ENCODE measurements at regions not wholly inside any gene's neighbourhood (a gene's known extent, or its start where the extent isn't known, plus 50 kb on each side); places are given as distances from the start of the nearest gene placed in this dataset.

GRCh38 chr6:106849676-106850332 lies 124.7 kb downstream of the CD24 start:
- Mint-ChIP-seq H3K27me3 (ENCODE audit: unreplicated experiment) (peaks cover 2% of the 10 kb centered on the region), H3K4me1 (ENCODE audit: low read depth, unreplicated experiment) (no peaks in the 10 kb centered on the region), H3K9me3 (ENCODE audit: unreplicated experiment) (peaks cover 4% of the 10 kb centered on the region), H3K4me3 (ENCODE audit: unreplicated experiment) (no peak overlapping the region), H3K27ac (ENCODE audit: unreplicated experiment) (no peak overlapping the region), H3K36me3 (ENCODE audit: unreplicated experiment) (peaks cover 6% of the 10 kb centered on the region)
- no peak for DNase-seq
- TF ChIP-seq CTCF (IDR thresholded peaks at IDR 0.05; ENCODE audit: partially characterized antibody, unreplicated experiment), result no peak

GRCh38 chr6:106849120-106849519 lies 125.4 kb downstream of the CD24 start:
- H3K36me3 Mint-ChIP-seq (ENCODE audit: unreplicated experiment), result peaks cover 6% of the 10 kb centered on the region
- DNase-seq, result no peak
- no peak overlapping the region for H3K4me3 Mint-ChIP-seq (ENCODE audit: unreplicated experiment)
- no peak overlapping the region for H3K27ac Mint-ChIP-seq (ENCODE audit: unreplicated experiment)
- no peak for TF ChIP-seq CTCF (IDR thresholded peaks at IDR 0.05; ENCODE audit: partially characterized antibody, unreplicated experiment)
- H3K4me1 Mint-ChIP-seq (ENCODE audit: low read depth, unreplicated experiment), result no peaks in the 10 kb centered on the region
- H3K27me3 Mint-ChIP-seq (ENCODE audit: unreplicated experiment), result peaks cover 2% of the 10 kb centered on the region
- H3K9me3 Mint-ChIP-seq (ENCODE audit: unreplicated experiment), result peaks cover 4% of the 10 kb centered on the region

- Mint-ChIP-seq H3K27ac (ENCODE audit: unreplicated experiment) (no peak overlapping the region), H3K4me1 (ENCODE audit: low read depth, unreplicated experiment) (no peaks in the 10 kb centered on the region), H3K27me3 (ENCODE audit: unreplicated experiment) (no peaks in the 10 kb centered on the region), H3K4me3 (ENCODE audit: unreplicated experiment) (no peak overlapping the region), H3K9me3 (ENCODE audit: unreplicated experiment) (peaks cover 2% of the 10 kb centered on the region), H3K36me3 (ENCODE audit: unreplicated experiment) (peaks cover 2% of the 10 kb centered on the region)
- DNase-seq, result no peak
- TF ChIP-seq CTCF (IDR thresholded peaks at IDR 0.05; ENCODE audit: partially characterized antibody, unreplicated experiment), result no peak
These were observed 127.4 kb downstream of the CD24 start for GRCh38 chr6:106847116-106847515.

GRCh38 chr6:106844930-106845329 lies 129.6 kb downstream of the CD24 start:
- Mint-ChIP-seq H3K4me3 (ENCODE audit: unreplicated experiment) (no peak overlapping the region), H3K27me3 (ENCODE audit: unreplicated experiment) (no peaks in the 10 kb centered on the region), H3K27ac (ENCODE audit: unreplicated experiment) (no peak overlapping the region), H3K4me1 (ENCODE audit: low read depth, unreplicated experiment) (no peaks in the 10 kb centered on the region), H3K36me3 (ENCODE audit: unreplicated experiment) (no peaks in the 10 kb centered on the region), H3K9me3 (ENCODE audit: unreplicated experiment) (no peaks in the 10 kb centered on the region)
- DNase-seq, result no peak
- TF ChIP-seq CTCF (IDR thresholded peaks at IDR 0.05; ENCODE audit: partially characterized antibody, unreplicated experiment), result no peak

- no peak overlapping the region for H3K4me3 Mint-ChIP-seq (ENCODE audit: unreplicated experiment)
These were observed 141.6 kb downstream of the CD24 start for GRCh38 chr6:106832766-106833510.

More at GRCh38 chr6:106832766-106833510, 141.6 kb downstream of the CD24 start:
- H3K36me3 Mint-ChIP-seq (ENCODE audit: unreplicated experiment), result peaks cover 5% of the 10 kb centered on the region
- no peak for TF ChIP-seq CTCF (IDR thresholded peaks at IDR 0.05; ENCODE audit: partially characterized antibody, unreplicated experiment)
- peaks cover 2% of the 10 kb centered on the region for H3K9me3 Mint-ChIP-seq (ENCODE audit: unreplicated experiment)
- no peaks in the 10 kb centered on the region for H3K4me1 Mint-ChIP-seq (ENCODE audit: low read depth, unreplicated experiment)
- H3K27me3 Mint-ChIP-seq (ENCODE audit: unreplicated experiment), result no peaks in the 10 kb centered on the region
- no peak overlapping the region for H3K27ac Mint-ChIP-seq (ENCODE audit: unreplicated experiment)
- DNase-seq, result no peak
